Hepatocyte (in vitro differentiated cells): ENCODE measurements at regions not wholly inside any gene's neighbourhood (a gene's known extent, or its start where the extent isn't known, plus 50 kb on each side); places are given as distances from the start of the nearest gene placed in this dataset.

ENCODE experiments used
- EZH2 ChIP-seq: fragments of 200-600 bp; sonication (generic); IDR thresholded peaks from 2 replicates; pipeline ENCODE4 v1.6.1; 2016; ENCODE audit warnings: antibody characterized with exemption, mild to moderate bottlenecking, borderline replicate concordance
- EZH2phosphoT487 ChIP-seq: fragments of 200-600 bp; sonication (generic); IDR thresholded peaks from one replicate; pipeline ENCODE4 v1.6.1; 2018; ENCODE audit warnings: antibody characterized with exemption, mild to moderate bottlenecking, low read depth, moderate library complexity; ENCODE audit not compliant: unreplicated experiment, severe bottlenecking
- TF ChIP-seq, protein P1 (sequence below): fragments of 200-600 bp; sonication (generic); IDR thresholded peaks from 2 replicates; pipeline ENCODE4 v1.5.1; 2016; ENCODE audit warnings: antibody characterized with exemption, mild to moderate bottlenecking; ENCODE audit not compliant: poor library complexity

DNA sequence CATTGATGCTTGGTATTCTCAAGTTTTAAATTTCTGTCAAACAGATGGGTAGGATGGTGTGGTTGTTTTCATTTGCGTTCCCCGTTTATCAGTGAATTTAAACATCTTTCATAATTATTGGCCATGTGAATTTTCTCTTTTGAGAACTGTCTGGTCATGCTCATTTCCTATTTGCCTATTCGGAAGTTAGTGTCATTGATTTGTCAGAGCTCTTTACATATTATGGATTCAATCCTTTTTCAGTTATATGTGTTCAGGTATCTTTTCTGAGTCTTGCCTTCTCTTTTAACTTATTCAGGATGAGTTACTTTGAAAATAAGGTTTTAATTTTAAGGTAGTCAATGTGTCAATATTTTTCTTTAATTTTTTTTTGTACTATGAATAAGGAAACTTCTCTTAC lies 315.7 kb downstream of the MN1 start:
- TF ChIP-seq, protein P1, sequence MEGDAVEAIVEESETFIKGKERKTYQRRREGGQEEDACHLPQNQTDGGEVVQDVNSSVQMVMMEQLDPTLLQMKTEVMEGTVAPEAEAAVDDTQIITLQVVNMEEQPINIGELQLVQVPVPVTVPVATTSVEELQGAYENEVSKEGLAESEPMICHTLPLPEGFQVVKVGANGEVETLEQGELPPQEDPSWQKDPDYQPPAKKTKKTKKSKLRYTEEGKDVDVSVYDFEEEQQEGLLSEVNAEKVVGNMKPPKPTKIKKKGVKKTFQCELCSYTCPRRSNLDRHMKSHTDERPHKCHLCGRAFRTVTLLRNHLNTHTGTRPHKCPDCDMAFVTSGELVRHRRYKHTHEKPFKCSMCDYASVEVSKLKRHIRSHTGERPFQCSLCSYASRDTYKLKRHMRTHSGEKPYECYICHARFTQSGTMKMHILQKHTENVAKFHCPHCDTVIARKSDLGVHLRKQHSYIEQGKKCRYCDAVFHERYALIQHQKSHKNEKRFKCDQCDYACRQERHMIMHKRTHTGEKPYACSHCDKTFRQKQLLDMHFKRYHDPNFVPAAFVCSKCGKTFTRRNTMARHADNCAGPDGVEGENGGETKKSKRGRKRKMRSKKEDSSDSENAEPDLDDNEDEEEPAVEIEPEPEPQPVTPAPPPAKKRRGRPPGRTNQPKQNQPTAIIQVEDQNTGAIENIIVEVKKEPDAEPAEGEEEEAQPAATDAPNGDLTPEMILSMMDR, result no peak
- TF ChIP-seq EZH2 (no peak), EZH2phosphoT487 (no peak)
